Keratinocyte (primary cell): ENCODE measurements at regions not wholly inside any gene's neighbourhood (a gene's known extent, or its start where the extent isn't known, plus 50 kb on each side); places are given as distances from the start of the nearest gene placed in this dataset.

Experiments
- DNase-seq: peaks from one replicate; pipeline ENCODE4 v3.0.0-alpha.2; 2011; ENCODE audit warnings: low read depth, missing footprints, low spot score
- FAIRE-seq: peaks from 2 replicates; lab custom pipeline; 2011; peaks lifted over from hg19 to GRCh38; lab: Jason Lieb, UNC
- H2AFZ ChIP-seq: 2 replicates; pipeline ENCODE4 v1.6.0; 2012; ENCODE audit warnings: low read length, control low read depth, inconsistent platforms; ENCODE audit not compliant: control insufficient read depth
- H3K27ac ChIP-seq: 2 replicates; pipeline ENCODE4 v1.5.1; 2011; ENCODE audit warnings: low read length; ENCODE audit not compliant: control insufficient read depth, insufficient read depth
- H3K27me3 ChIP-seq: 3 replicates; pipeline ENCODE4 v1.6.0; 2011; ENCODE audit warnings: low read length; ENCODE audit not compliant: control insufficient read depth, insufficient read depth; ENCODE audit errors: extremely low read depth
- H3K36me3 ChIP-seq, 2 experiments: 2 replicates in 1 of 2; 3 replicates in 1 of 2; pipeline ENCODE4 v1.5.1; 2011; ENCODE audit warnings: low read length in 2 of 2, mild to moderate bottlenecking in 1 of 2; ENCODE audit not compliant: control insufficient read depth in 2 of 2, insufficient read depth in 2 of 2; ENCODE audit errors: extremely low read depth in 1 of 2
- H3K4me1 ChIP-seq: 3 replicates; pipeline ENCODE4 v1.5.1; 2011; ENCODE audit warnings: low read length; ENCODE audit not compliant: control insufficient read depth, insufficient read depth; ENCODE audit errors: extremely low read depth
- H3K4me2 ChIP-seq: 3 replicates; pipeline ENCODE4 v1.6.0; 2011; ENCODE audit warnings: low read depth, low read length; ENCODE audit not compliant: control insufficient read depth, insufficient read depth; ENCODE audit errors: extremely low read depth
- H3K4me3 ChIP-seq, 3 experiments: fragments of 200-600 bp in 1 of 3; sonication (generic) in 1 of 3; 2 replicates in 2 of 3; 3 replicates in 1 of 3; pipeline ENCODE4 v1.5.1; 2011 to 2016; ENCODE audit warnings: low read length in 3 of 3, mild to moderate bottlenecking in 3 of 3, control low read depth in 2 of 3, inconsistent platforms in 1 of 3, low read depth in 1 of 3, mixed read lengths in 1 of 3, mixed run types in 1 of 3, moderate library complexity in 1 of 3; ENCODE audit not compliant: control insufficient read depth in 2 of 3, insufficient read depth in 2 of 3; ENCODE audit errors: extremely low read depth in 1 of 3
- H3K79me2 ChIP-seq: 2 replicates; pipeline ENCODE4 v1.6.0; 2012; ENCODE audit warnings: low read length; ENCODE audit not compliant: control insufficient read depth, insufficient read depth
- H3K9ac ChIP-seq: 3 replicates; pipeline ENCODE4 v1.6.0; 2011; ENCODE audit warnings: low read length; ENCODE audit not compliant: control insufficient read depth, insufficient read depth; ENCODE audit errors: extremely low read depth
- H3K9me1 ChIP-seq: 3 replicates; pipeline ENCODE4 v1.6.0; 2011; ENCODE audit warnings: low read length; ENCODE audit not compliant: control insufficient read depth, insufficient read depth; ENCODE audit errors: extremely low read depth
- H3K9me3 ChIP-seq: 2 replicates; pipeline ENCODE4 v1.5.1; 2012; ENCODE audit warnings: low read depth, low read length; ENCODE audit not compliant: control insufficient read depth
- H4K20me1 ChIP-seq: 3 replicates; pipeline ENCODE4 v1.6.0; 2011; ENCODE audit warnings: low read length; ENCODE audit not compliant: control insufficient read depth, insufficient read depth; ENCODE audit errors: extremely low read depth
- EZH2 ChIP-seq: IDR thresholded peaks from one replicate; pipeline ENCODE4 v1.6.1; 2012; ENCODE audit warnings: inconsistent platforms, mild to moderate bottlenecking, low read length, moderate library complexity
- dilution Hi-C: fragments of 300-500 bp; cut with MboI; formaldehyde crosslinking; loops from one replicate; pipeline ENCODE4 v1.7.0; 2020; ENCODE audit warnings: low sequenced_read_pairs; ENCODE audit not compliant: extremely low pct_ligation_motif_present
- TF ChIP-seq, protein P1 (sequence below), 3 experiments: IDR thresholded peaks in 1 of 3; conservative IDR thresholded peaks in 1 of 3; optimal IDR thresholded peaks in 1 of 3; 2 replicates in 2 of 3; 3 replicates in 1 of 3; pipeline versions ENCODE3 to v1.5.1; 2011; ENCODE audit warnings: low read length in 3 of 3, mild to moderate bottlenecking in 3 of 3, moderate library complexity in 2 of 3, control low read depth in 1 of 3, inconsistent platforms in 1 of 3; ENCODE audit not compliant: insufficient read depth in 2 of 3; ENCODE audit errors: extremely low read depth in 1 of 3

DNA sequence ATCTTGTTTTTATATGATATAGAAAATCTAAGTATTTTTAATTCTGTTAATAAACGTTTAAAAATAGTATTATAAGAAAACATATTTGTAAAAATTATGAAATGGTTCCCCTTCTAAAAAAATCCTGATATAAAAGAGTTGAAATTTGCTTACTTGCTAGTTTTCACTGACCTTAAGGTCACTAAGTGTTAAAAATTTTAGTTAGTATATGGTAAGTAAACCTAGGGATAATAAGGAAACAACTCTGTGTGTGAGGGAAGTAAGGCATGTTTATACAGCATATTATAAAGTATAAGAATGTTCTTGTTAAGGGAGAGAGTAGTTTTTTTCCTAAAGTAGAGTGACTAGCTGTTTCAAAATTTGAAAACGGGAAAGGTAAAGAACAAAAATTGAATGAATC lies 130.9 kb upstream of the LYPLAL1 start:
- Histone ChIP-seq H3K4me3 (no peak overlapping the region), H3K9ac (no peak overlapping the region), H3K4me2 (no peak overlapping the region), H3K9me3 (no peaks in the 10 kb centered on the region), H3K4me1 (peaks cover 5% of the 10 kb centered on the region), H3K36me3 (no peaks in the 10 kb centered on the region), H4K20me1 (no peaks in the 10 kb centered on the region), H3K27me3 (no peaks in the 10 kb centered on the region), H2AFZ (no peak overlapping the region), H3K79me2 (no peaks in the 10 kb centered on the region), H3K9me1 (no peaks in the 10 kb centered on the region), H3K27ac (no peak overlapping the region)
- no peak for FAIRE-seq
- no peak for DNase-seq
- TF ChIP-seq, protein P1, sequence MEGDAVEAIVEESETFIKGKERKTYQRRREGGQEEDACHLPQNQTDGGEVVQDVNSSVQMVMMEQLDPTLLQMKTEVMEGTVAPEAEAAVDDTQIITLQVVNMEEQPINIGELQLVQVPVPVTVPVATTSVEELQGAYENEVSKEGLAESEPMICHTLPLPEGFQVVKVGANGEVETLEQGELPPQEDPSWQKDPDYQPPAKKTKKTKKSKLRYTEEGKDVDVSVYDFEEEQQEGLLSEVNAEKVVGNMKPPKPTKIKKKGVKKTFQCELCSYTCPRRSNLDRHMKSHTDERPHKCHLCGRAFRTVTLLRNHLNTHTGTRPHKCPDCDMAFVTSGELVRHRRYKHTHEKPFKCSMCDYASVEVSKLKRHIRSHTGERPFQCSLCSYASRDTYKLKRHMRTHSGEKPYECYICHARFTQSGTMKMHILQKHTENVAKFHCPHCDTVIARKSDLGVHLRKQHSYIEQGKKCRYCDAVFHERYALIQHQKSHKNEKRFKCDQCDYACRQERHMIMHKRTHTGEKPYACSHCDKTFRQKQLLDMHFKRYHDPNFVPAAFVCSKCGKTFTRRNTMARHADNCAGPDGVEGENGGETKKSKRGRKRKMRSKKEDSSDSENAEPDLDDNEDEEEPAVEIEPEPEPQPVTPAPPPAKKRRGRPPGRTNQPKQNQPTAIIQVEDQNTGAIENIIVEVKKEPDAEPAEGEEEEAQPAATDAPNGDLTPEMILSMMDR (optimal IDR thresholded peaks at IDR 0.05 in 1 of 3, IDR thresholded peaks at IDR 0.05 in 1 of 3, conservative IDR thresholded peaks at IDR 0.05 in 1 of 3; ENCODE audit: extremely low read depth in 1 of 3, insufficient read depth in 2 of 3, low read length in 3 of 3), result no peak
- no peak for TF ChIP-seq EZH2
- dilution Hi-C loops, result no loop called here

DNA sequence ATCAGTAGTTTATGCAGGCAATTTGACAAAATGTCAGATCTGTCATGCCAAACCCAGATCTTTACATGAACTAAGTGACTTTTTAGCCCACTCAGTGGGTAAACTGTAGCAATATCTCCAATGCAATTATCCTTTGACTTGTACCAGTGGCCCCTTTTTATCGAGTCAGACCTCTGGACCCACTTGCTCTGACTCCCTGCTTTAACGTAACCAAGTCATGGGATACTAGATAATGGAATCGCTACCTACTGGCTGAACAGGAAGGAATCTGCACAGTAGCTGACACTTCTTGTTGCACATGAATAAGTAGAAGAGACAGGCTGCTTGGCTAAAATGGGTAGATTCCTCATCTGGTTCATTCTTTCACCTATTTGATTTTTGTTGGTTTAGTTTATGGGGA lies 128.4 kb upstream of the LYPLAL1 start:
- DNase-seq (no peak), FAIRE-seq (no peak)
- no peaks in the 10 kb centered on the region for H3K79me2 ChIP-seq
- H3K4me1 ChIP-seq, result peaks cover 5% of the 10 kb centered on the region
- no peak overlapping the region for H3K27ac ChIP-seq
- no peak overlapping the region for H2AFZ ChIP-seq
- H3K4me3 ChIP-seq, result no peak overlapping the region
- no peak for TF ChIP-seq EZH2
- TF ChIP-seq, protein P1 (optimal IDR thresholded peaks at IDR 0.05 in 1 of 3, IDR thresholded peaks at IDR 0.05 in 1 of 3, conservative IDR thresholded peaks at IDR 0.05 in 1 of 3; ENCODE audit: extremely low read depth in 1 of 3, insufficient read depth in 2 of 3, low read length in 3 of 3), result no peak
- dilution Hi-C loops, result no loop called here
- H3K36me3 ChIP-seq, result no peaks in the 10 kb centered on the region
- H3K27me3 ChIP-seq, result no peaks in the 10 kb centered on the region
- H3K9me1 ChIP-seq, result no peaks in the 10 kb centered on the region
- no peak overlapping the region for H3K4me2 ChIP-seq
- H3K9ac ChIP-seq, result no peak overlapping the region
- H4K20me1 ChIP-seq, result no peaks in the 10 kb centered on the region
- no peaks in the 10 kb centered on the region for H3K9me3 ChIP-seq
